OCI-LY3 (cell line): ENCODE measurements at regions not wholly inside any gene's neighbourhood (a gene's known extent, or its start where the extent isn't known, plus 50 kb on each side); places are given as distances from the start of the nearest gene placed in this dataset.

ENCODE experiments used
- EZH2phosphoT487 ChIP-seq: fragments of 200-600 bp; shearing (Covaris generic); IDR thresholded peaks from 2 replicates; pipeline ENCODE4 v1.6.1; 2018; ENCODE audit warnings: antibody characterized with exemption, mixed run types, low read depth
- TF ChIP-seq, protein P1 (sequence below): fragments of 200-600, 300-600 bp; sonication (generic); IDR thresholded peaks from 2 replicates; pipeline ENCODE4 v1.5.1; 2014; ENCODE audit warnings: antibody characterized with exemption, low read length, low read depth

DNA sequence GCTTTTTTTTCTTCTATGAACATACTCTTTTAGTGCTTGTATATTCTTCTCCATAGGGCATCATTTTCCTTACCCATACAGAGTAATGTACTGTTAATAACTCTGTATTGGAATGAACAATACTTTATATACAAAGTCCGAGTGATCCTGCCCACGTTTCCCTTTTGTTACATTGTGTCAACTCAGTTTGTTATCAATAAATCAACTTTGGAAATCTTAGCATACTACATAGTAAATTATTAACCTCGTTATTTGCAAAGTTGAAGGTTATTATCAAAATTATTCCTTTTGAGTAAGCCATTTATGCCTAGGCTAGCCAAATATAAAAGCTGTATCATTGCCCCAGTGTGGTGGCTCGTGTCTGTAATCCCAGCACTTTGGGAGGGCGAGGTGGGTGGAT is 937.4 kb upstream of the TMPRSS15 start:
- no peak for TF ChIP-seq EZH2phosphoT487
- TF ChIP-seq, protein P1, sequence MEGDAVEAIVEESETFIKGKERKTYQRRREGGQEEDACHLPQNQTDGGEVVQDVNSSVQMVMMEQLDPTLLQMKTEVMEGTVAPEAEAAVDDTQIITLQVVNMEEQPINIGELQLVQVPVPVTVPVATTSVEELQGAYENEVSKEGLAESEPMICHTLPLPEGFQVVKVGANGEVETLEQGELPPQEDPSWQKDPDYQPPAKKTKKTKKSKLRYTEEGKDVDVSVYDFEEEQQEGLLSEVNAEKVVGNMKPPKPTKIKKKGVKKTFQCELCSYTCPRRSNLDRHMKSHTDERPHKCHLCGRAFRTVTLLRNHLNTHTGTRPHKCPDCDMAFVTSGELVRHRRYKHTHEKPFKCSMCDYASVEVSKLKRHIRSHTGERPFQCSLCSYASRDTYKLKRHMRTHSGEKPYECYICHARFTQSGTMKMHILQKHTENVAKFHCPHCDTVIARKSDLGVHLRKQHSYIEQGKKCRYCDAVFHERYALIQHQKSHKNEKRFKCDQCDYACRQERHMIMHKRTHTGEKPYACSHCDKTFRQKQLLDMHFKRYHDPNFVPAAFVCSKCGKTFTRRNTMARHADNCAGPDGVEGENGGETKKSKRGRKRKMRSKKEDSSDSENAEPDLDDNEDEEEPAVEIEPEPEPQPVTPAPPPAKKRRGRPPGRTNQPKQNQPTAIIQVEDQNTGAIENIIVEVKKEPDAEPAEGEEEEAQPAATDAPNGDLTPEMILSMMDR, result no peak
